Upper lobe of left lung (tissue), 4 donors: ENCODE measurements at regions not wholly inside any gene's neighbourhood (a gene's known extent, or its start where the extent isn't known, plus 50 kb on each side); places are given as distances from the start of the nearest gene placed in this dataset.

Experiments used
- CTCF ChIP-seq, 6 experiments: fragments of 450-650 bp in 4 of 6; fragments of 200-600 bp in 2 of 6; sonication (generic) in 2 of 6; IDR thresholded peaks; one replicate each; pipeline ENCODE4 v1.5.1; 2016 to 2019; ENCODE audit warnings: antibody characterized with exemption in 6 of 6
- POLR2A ChIP-seq, 4 donors: fragments of 450-650 bp; IDR thresholded peaks; one replicate each; pipeline ENCODE4 v1.5.1; 2016 to 2017; ENCODE audit warnings: antibody characterized with exemption in 4 of 4, mild to moderate bottlenecking in 2 of 4

- TF ChIP-seq CTCF (IDR thresholded peaks at IDR 0.05) (no peak), POLR2A (IDR thresholded peaks at IDR 0.05) (no peak)
Observed at GRCh38 chr14:95763875-95764274, 50.0 kb upstream of the TCL1A start.
